GM12878 (cell line): ENCODE measurements at regions not wholly inside any gene's neighbourhood (a gene's known extent, or its start where the extent isn't known, plus 50 kb on each side); places are given as distances from the start of the nearest gene placed in this dataset.

Experiments used
- ATAC-seq: fragments of 200-7000 bp; cut with Tn5 transposase; 3 replicates; pipeline ENCODE4 v1.9.1; 2020; ENCODE audit warnings: mild to moderate bottlenecking, moderate library complexity
- BruUV-seq: library from RNA; stranded (reverse); fragments of 400-500 nt; replicated peaks from 2 replicates; lab custom pipeline; 2021; lab: Mats Ljungman, UMichigan
- CTCF ChIA-PET: fragments of 300-600 bp; sonication (Branson Sonifier 250); formaldehyde crosslinking; extraction: SDS; loops from one replicate; lab custom pipeline; 2021; ENCODE audit warnings: inconsistent platforms; lab: Yijun Ruan, JAX
- POLR2A ChIA-PET: fragments of 350-600 bp; formaldehyde crosslinking; extraction: SDS; loops from one replicate; lab custom pipeline; 2021; ENCODE audit warnings: inconsistent platforms; lab: Charles Lee
- RAD21 ChIA-PET: fragments of 300-600 bp; sonication (Branson Sonifier 250); formaldehyde crosslinking; loops from one replicate; lab custom pipeline; 2023; ENCODE audit warnings: antibody characterized with exemption; ENCODE audit not compliant: unreplicated experiment; lab: Charles Lee
- SMC1A ChIA-PET: fragments of 300-600 bp; sonication (Branson Sonifier 250); formaldehyde crosslinking; loops from one replicate; lab custom pipeline; 2023; ENCODE audit not compliant: unreplicated experiment, uncharacterized antibody; lab: Charles Lee
- DNase-seq: peaks from one replicate; pipeline ENCODE4 v3.0.0-alpha.2; 2011; ENCODE audit warnings: low read depth, low spot score
- FAIRE-seq: peaks from 3 replicates; lab custom pipeline; 2011; peaks lifted over from hg19 to GRCh38; lab: Jason Lieb, UNC
- H2AFZ ChIP-seq: 2 replicates; pipeline ENCODE4 v1.6.0; 2011; ENCODE audit warnings: low read depth, low read length, control low read depth; ENCODE audit not compliant: control insufficient read depth
- H3K27ac ChIP-seq: 2 replicates; pipeline ENCODE4 v1.5.1; 2011; ENCODE audit warnings: control low read depth; ENCODE audit not compliant: control insufficient read depth, insufficient read depth
- H3K27me3 ChIP-seq, 2 experiments: replicated peaks in 1 of 2; 2 replicates each; pipeline versions ENCODE4 v1.6.0 to v1.6.1; 2011; ENCODE audit warnings: low read length in 1 of 2; ENCODE audit not compliant: control insufficient read depth in 2 of 2, insufficient read depth in 2 of 2
- H3K36me3 ChIP-seq, 2 experiments: 2 replicates each; pipeline ENCODE4 v1.5.1; 2011; ENCODE audit warnings: low read length in 1 of 2; ENCODE audit not compliant: control insufficient read depth in 2 of 2, insufficient read depth in 2 of 2
- H3K4me1 ChIP-seq: 2 replicates; pipeline ENCODE4 v1.6.1; 2011; ENCODE audit warnings: mild to moderate bottlenecking, low read length, moderate library complexity, mixed read lengths; ENCODE audit not compliant: control insufficient read depth, insufficient read depth
- H3K4me2 ChIP-seq: 2 replicates; pipeline ENCODE4 v1.6.0; 2011; ENCODE audit warnings: control low read depth; ENCODE audit not compliant: control insufficient read depth, insufficient read depth
- H3K4me3 ChIP-seq: fragments of 200-600 bp; sonication (generic); 2 replicates; pipeline ENCODE4 v1.5.1; 2016
- H3K79me2 ChIP-seq: 2 replicates; pipeline ENCODE4 v1.6.0; 2011; ENCODE audit warnings: low read length; ENCODE audit not compliant: control insufficient read depth, insufficient read depth
- H3K9ac ChIP-seq: 2 replicates; pipeline ENCODE4 v1.8.0; 2011; ENCODE audit warnings: low read length, control low read depth, mixed read lengths; ENCODE audit not compliant: control insufficient read depth, insufficient read depth
- H3K9me3 ChIP-seq: replicated peaks from 3 replicates; pipeline ENCODE4 v1.5.1; 2011; ENCODE audit warnings: mild to moderate bottlenecking, low read length; ENCODE audit not compliant: control insufficient read depth, insufficient read depth
- H4K20me1 ChIP-seq: 2 replicates; pipeline ENCODE4 v1.6.0; 2011; ENCODE audit not compliant: control insufficient read depth, insufficient read depth
- ASH2L ChIP-seq: fragments of 300-600, 200-600 bp; sonication (generic); IDR thresholded peaks from 2 replicates; pipeline ENCODE4 v1.6.1; 2017; ENCODE audit warnings: low read depth, mild to moderate bottlenecking, borderline replicate concordance
- BCLAF1 ChIP-seq: fragments of 450-650 bp; IDR thresholded peaks from 2 replicates; pipeline ENCODE4 v1.6.1; 2017; ENCODE audit warnings: antibody characterized with exemption, mild to moderate bottlenecking, moderate library complexity
- DPF2 ChIP-seq: fragments of 450-650 bp; IDR thresholded peaks from 2 replicates; pipeline ENCODE4 v1.6.1; 2017; ENCODE audit warnings: mild to moderate bottlenecking
- GATAD2B ChIP-seq: fragments of 450-650 bp; conservative IDR thresholded peaks from 2 replicates; pipeline ENCODE4 v1.6.1; 2017; ENCODE audit warnings: low read depth, mild to moderate bottlenecking, moderate library complexity
- HCFC1 ChIP-seq: fragments of 150-350 bp; IDR thresholded peaks from 2 replicates; pipeline ENCODE4 v1.6.1; 2014; ENCODE audit warnings: low read length
- IRF5 ChIP-seq: fragments of 450-650 bp; IDR thresholded peaks from 2 replicates; pipeline ENCODE4 v1.6.1; 2017; ENCODE audit warnings: borderline replicate concordance
- MXI1 ChIP-seq: fragments of 150-350 bp; IDR thresholded peaks from 2 replicates; pipeline ENCODE4 v1.6.1; 2011; ENCODE audit warnings: low read depth, mild to moderate bottlenecking, inconsistent platforms, low read length, improper control_type of control experiment
- PML ChIP-seq: IDR thresholded peaks from 2 replicates; pipeline ENCODE4 v1.6.1; 2012; ENCODE audit warnings: low read length, inconsistent platforms
- RAD21 ChIP-seq: IDR thresholded peaks from 2 replicates; pipeline ENCODE4 v1.6.1; 2011; ENCODE audit warnings: mild to moderate bottlenecking, low read depth, low read length, moderate library complexity; ENCODE audit not compliant: insufficient read depth
- SPI1 ChIP-seq: IDR thresholded peaks from 2 replicates; pipeline ENCODE4 v1.6.1; 2011; ENCODE audit warnings: low read depth, mild to moderate bottlenecking, low read length, moderate library complexity, borderline replicate concordance; ENCODE audit not compliant: insufficient read depth
- SUZ12 ChIP-seq: fragments of 200-600 bp; sonication (generic); IDR thresholded peaks from one replicate; pipeline ENCODE4 v1.6.1; 2018; ENCODE audit warnings: antibody characterized with exemption, mild to moderate bottlenecking; ENCODE audit not compliant: unreplicated experiment
- TBL1XR1 ChIP-seq: IDR thresholded peaks from 2 replicates; pipeline ENCODE4 v1.6.1; 2012; ENCODE audit warnings: low read depth, low read length, improper control_type of control experiment
- USF2 ChIP-seq: IDR thresholded peaks from 2 replicates; pipeline ENCODE4 v1.6.1; 2011; ENCODE audit warnings: low read depth, low read length, improper control_type of control experiment, borderline replicate concordance
- ZNF384 ChIP-seq: IDR thresholded peaks from 2 replicates; pipeline ENCODE4 v1.6.1; 2012; ENCODE audit warnings: low read depth, mild to moderate bottlenecking, low read length, improper control_type of control experiment, borderline replicate concordance
- WGBS: methylation state at CpG from one replicate; pipeline ENCODE4 v1.1.6; 2016; ENCODE audit warnings: low lambda C conversion rate; ENCODE audit not compliant: insufficient replicate concordance, insufficient coverage; ENCODE audit errors: missing lambda C conversion rate; 5-methylcytosine and 5-hydroxymethylcytosine counted together
- in situ Hi-C: fragments of 300-500 bp; cut with MboI; formaldehyde crosslinking; loops from 9 replicates; pipeline ENCODE4 v1.14.3; 2018; ENCODE audit warnings: mixed read lengths
- intact Hi-C: fragments of 100-400 bp; cut with micrococcal nuclease; formaldehyde crosslinking; loops from one replicate; pipeline ENCODE4 v1.14.2; 2022; ENCODE audit not compliant: unreplicated experiment

GRCh38 chr1:101698681-101699080 lies 298.0 kb downstream of the OLFM3 start:
- ChIA-PET CTCF (no interaction called here), RAD21 (no interaction called here), POLR2A (no interaction called here)
- DNase-seq (no peak), ATAC-seq (no peak), FAIRE-seq (no peak)
- Histone ChIP-seq H4K20me1 (no peaks in the 10 kb centered on the region), H3K36me3 (no peaks in the 10 kb centered on the region), H3K4me2 (no peak overlapping the region), H3K27ac (no peak overlapping the region), H3K27me3 (no peaks in the 10 kb centered on the region), H3K9me3 (no peaks in the 10 kb centered on the region), H3K4me1 (no peaks in the 10 kb centered on the region), H3K4me3 (no peak overlapping the region), H3K79me2 (no peaks in the 10 kb centered on the region), H3K9ac (no peak overlapping the region)
- BruUV-seq, result no TSS peak
- in situ Hi-C loops, result no loop called here
- WGBS, result 0% methylated on average over 1 of the region's 1 CpG
- no peak for TF ChIP-seq PML
- TF ChIP-seq, all 136 proteins: peak for 0
- H2AFZ ChIP-seq, result no peak overlapping the region
- intact Hi-C loops, result no loop called here
- SMC1A ChIA-PET, result no interaction called here

- FAIRE-seq (no peak), DNase-seq (no peak), ATAC-seq (no peak)
- Histone ChIP-seq H2AFZ (no peak overlapping the region), H3K4me3 (no peak overlapping the region), H3K79me2 (no peaks in the 10 kb centered on the region), H3K36me3 (no peaks in the 10 kb centered on the region), H3K9me3 (no peaks in the 10 kb centered on the region), H3K4me2 (no peak overlapping the region), H4K20me1 (no peaks in the 10 kb centered on the region), H3K27ac (no peak overlapping the region), H3K27me3 (no peaks in the 10 kb centered on the region), H3K4me1 (no peaks in the 10 kb centered on the region), H3K9ac (no peak overlapping the region)
- ChIA-PET CTCF (no interaction called here), RAD21 (no interaction called here), SMC1A (no interaction called here), POLR2A (interaction anchor here (0.6 kb wide), 1 partner anchor 1866 kb away, joined by 3 read pairs; no protein-coding TSS in a partner anchor)
- intact Hi-C loops (no loop called here), in situ Hi-C loops (no loop called here)
- BruUV-seq, result no TSS peak
- TF ChIP-seq ZNF384 (no peak), ASH2L (no peak), HCFC1 (no peak), BCLAF1 (no peak), GATAD2B (no peak), IRF5 (no peak), RAD21 (no peak), DPF2 (no peak), TBL1XR1 (no peak), USF2 (no peak), MXI1 (no peak), SPI1 (no peak), SUZ12 (no peak)
These were observed 291.8 kb downstream of the OLFM3 start for GRCh38 chr1:101704895-101705294.
